Cardiac fibroblast (primary cell): ENCODE measurements at regions not wholly inside any gene's neighbourhood (a gene's known extent, or its start where the extent isn't known, plus 50 kb on each side); places are given as distances from the start of the nearest gene placed in this dataset.

Experiments
- DNase-seq, 2 donors: peaks; one replicate each; pipeline versions ENCODE4 v3.0.0 to v3.0.0-alpha.2; 2010; ENCODE audit warnings: low read depth in 2 of 2
- H3K4me3 ChIP-seq, 2 donors: replicated peaks in 1 of 2; 1 replicate in 1 of 2; 2 replicates in 1 of 2; pipeline ENCODE4 v1.5.1; 2011; ENCODE audit warnings: low read depth in 2 of 2, low read length in 2 of 2, mild to moderate bottlenecking in 2 of 2, moderate library complexity in 1 of 2
- TF ChIP-seq, protein P1 (sequence below): IDR thresholded peaks from one replicate; pipeline ENCODE4 v1.5.1; 2011; ENCODE audit warnings: low read depth, mild to moderate bottlenecking, low read length, inconsistent platforms

DNA sequence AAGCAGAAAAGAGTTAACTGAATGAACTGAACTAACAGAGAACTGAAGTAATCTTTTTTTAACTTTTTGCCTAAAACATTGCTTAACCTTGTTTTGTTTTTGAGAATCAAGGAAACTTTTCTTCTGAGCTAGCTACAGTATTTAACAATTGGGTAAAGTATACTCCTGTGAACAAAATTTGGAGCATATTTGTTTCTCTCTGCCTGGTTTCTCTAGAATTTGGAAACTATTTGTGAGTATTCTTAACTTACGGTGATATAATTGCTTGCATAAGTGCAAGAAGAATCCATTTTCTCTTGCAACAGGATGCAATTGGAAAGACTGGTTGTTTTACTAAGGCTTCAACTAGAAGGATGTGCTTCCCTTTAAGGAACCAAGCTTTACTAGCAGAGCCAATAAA, 65.9 kb upstream of the FAM98A start:
- DNase-seq = no peak
- no peak overlapping the region for H3K4me3 ChIP-seq
- TF ChIP-seq, protein P1, sequence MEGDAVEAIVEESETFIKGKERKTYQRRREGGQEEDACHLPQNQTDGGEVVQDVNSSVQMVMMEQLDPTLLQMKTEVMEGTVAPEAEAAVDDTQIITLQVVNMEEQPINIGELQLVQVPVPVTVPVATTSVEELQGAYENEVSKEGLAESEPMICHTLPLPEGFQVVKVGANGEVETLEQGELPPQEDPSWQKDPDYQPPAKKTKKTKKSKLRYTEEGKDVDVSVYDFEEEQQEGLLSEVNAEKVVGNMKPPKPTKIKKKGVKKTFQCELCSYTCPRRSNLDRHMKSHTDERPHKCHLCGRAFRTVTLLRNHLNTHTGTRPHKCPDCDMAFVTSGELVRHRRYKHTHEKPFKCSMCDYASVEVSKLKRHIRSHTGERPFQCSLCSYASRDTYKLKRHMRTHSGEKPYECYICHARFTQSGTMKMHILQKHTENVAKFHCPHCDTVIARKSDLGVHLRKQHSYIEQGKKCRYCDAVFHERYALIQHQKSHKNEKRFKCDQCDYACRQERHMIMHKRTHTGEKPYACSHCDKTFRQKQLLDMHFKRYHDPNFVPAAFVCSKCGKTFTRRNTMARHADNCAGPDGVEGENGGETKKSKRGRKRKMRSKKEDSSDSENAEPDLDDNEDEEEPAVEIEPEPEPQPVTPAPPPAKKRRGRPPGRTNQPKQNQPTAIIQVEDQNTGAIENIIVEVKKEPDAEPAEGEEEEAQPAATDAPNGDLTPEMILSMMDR = no peak

DNA sequence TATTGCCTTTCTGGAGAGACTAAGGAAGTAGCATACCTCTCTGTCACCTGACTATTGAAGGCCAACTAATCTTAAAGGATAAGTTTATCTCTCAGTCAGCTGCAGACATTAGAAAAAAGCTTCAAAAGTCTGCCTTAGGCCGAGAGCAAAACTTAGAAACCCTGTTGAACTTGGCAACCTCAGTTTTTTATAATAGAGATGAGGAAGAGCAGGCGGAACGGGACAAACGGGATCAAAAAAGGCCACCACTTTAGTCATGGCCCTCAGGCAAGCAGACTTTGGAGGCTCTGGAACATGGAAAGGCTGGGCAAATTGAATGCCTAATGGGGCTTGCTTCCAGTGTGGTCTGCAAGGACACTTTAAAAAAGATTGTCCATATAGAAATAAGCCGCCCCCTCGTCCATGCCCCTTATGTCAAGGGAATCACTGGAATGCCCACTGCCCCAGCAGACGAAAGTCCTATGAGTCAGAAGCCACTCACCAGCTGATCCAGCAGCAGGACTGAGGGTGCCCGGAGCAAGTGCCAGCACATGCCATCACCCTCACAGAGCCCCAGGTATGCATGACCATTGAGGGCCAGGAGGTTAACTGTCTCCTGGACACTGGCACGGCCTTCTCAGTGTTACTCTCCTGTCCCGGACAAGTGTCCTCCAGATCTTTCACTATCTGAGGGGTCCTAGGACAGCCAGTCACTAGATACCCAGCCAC, 61.5 kb upstream of the FAM98A start:
- no peak for DNase-seq
- H3K4me3 ChIP-seq = no peak overlapping the region
- TF ChIP-seq, protein P1 = no peak

DNA sequence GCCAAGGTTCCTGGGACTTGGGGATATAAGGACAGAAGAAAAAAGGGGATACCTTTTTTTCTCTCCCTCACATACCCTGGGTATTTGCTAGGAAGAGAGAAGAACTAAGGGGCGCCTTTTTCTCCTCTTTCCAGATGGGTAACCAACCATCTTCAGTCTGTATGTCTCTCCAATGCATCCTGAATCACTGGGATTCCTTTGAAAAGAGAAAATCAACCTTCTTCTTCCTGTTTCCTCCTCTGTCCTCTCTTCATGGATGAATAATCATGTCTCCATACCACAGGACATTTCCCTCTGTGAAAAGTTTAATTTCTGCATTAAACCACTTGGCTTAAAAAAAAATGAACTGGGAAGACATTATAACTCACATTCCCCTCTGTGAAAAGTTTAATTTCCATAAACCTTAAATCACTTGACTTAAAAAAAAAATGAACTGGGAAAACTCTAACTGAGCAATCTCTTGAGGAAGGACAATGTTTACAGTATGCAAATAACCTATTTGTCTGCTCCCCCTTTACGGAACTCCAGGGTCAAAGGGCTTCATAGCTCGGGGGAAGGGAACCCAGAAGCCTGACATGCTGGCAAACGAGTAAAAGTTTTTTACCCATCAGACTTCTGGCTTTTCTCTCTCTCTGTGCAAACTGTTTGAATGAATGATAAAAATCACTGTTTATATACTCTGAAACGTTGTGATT, 56.7 kb upstream of the FAM98A start:
- no peak for DNase-seq
- TF ChIP-seq, protein P1 = no peak
- H3K4me3 ChIP-seq = no peak overlapping the region

- TF ChIP-seq, protein P1 = no peak
- no peak overlapping the region for H3K4me3 ChIP-seq
- no peak for DNase-seq
These were observed 53.7 kb upstream of the FAM98A start for GRCh38 chr2:33652830-33653229.

- H3K4me3 ChIP-seq = no peak overlapping the region
- TF ChIP-seq, protein P1 = no peak
- no peak for DNase-seq
These were observed 51.1 kb upstream of the FAM98A start for GRCh38 chr2:33650171-33650570.
